Osteoblast (primary cell): ENCODE measurements at regions not wholly inside any gene's neighbourhood (a gene's known extent, or its start where the extent isn't known, plus 50 kb on each side); places are given as distances from the start of the nearest gene placed in this dataset.
"Not testable (repeated sequence)": the region's sequence is repeated elsewhere in the genome, so short reads cannot be mapped to it uniquely, and the experiment has no call there.

Experiments
- DNase-seq: peaks from one replicate; pipeline ENCODE4 v3.0.0; 2011; ENCODE audit warnings: low spot score, mixed read lengths; ENCODE audit not compliant: insufficient read length; ENCODE audit errors: missing footprints
- H2AFZ ChIP-seq: 2 replicates; pipeline ENCODE4 v1.6.0; 2011; ENCODE audit warnings: mild to moderate bottlenecking, low read length
- H3K27ac ChIP-seq: 2 replicates; pipeline ENCODE4 v1.5.1; 2011; ENCODE audit warnings: mild to moderate bottlenecking, low read depth, low read length, moderate library complexity
- H3K27me3 ChIP-seq: 2 replicates; pipeline ENCODE4 v1.6.0; 2012; ENCODE audit warnings: mild to moderate bottlenecking, control low read depth, inconsistent platforms, low read length, moderate library complexity; ENCODE audit not compliant: insufficient read depth
- H3K36me3 ChIP-seq: 2 replicates; pipeline ENCODE4 v1.5.1; 2011; ENCODE audit warnings: mild to moderate bottlenecking, low read length, control low read depth, moderate library complexity; ENCODE audit not compliant: insufficient read depth
- H3K4me1 ChIP-seq: 2 replicates; pipeline ENCODE4 v1.5.1; 2011; ENCODE audit warnings: mild to moderate bottlenecking, low read length, control low read depth, moderate library complexity; ENCODE audit not compliant: insufficient read depth
- H3K4me2 ChIP-seq: 2 replicates; pipeline ENCODE4 v1.6.0; 2011; ENCODE audit warnings: mild to moderate bottlenecking, low read length; ENCODE audit not compliant: insufficient read depth
- H3K4me3 ChIP-seq: fragments of 200-600 bp; sonication (generic); 3 replicates; pipeline ENCODE4 v1.5.1; 2012; ENCODE audit warnings: mild to moderate bottlenecking, low read length, inconsistent platforms; ENCODE audit not compliant: insufficient read depth
- H3K79me2 ChIP-seq: 2 replicates; pipeline ENCODE4 v1.6.0; 2012; ENCODE audit warnings: mild to moderate bottlenecking, low read length, control low read depth, inconsistent platforms; ENCODE audit not compliant: insufficient read depth
- H3K9me3 ChIP-seq: 2 replicates; pipeline ENCODE4 v1.5.1; 2011; ENCODE audit warnings: low read depth, low read length, control low read depth
- H4K20me1 ChIP-seq: 2 replicates; pipeline ENCODE4 v1.6.0; 2012; ENCODE audit warnings: mild to moderate bottlenecking, low read length, control low read depth; ENCODE audit not compliant: insufficient read depth
- TF ChIP-seq, protein P1 (sequence below): IDR thresholded peaks from 2 replicates; pipeline ENCODE4 v1.5.1; 2011; ENCODE audit warnings: mild to moderate bottlenecking, low read depth, low read length, moderate library complexity; ENCODE audit errors: extremely low read depth

DNA sequence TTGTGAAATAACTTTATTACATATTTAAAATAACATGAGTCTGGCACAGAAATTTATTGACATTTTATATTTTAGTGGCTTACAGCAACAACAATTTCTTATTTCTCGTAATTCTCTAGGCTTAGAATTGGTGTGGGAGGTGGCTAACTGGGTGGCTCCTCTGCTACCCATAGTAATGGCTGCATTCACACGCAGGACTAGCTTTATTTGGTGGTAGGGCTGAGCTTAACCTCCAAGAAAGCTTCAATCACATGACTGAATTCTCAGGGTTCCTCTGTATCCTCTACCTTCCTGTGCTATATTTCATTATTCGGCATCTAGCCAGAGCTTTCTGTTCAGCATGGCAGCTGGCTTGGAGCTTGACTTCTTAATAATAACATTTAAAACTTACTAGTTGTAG is 138.8 kb downstream of the ZWINT start:
- H3K27me3 ChIP-seq, result no peaks in the 10 kb centered on the region
- H3K4me1 ChIP-seq, result no peaks in the 10 kb centered on the region
- no peaks in the 10 kb centered on the region for H3K9me3 ChIP-seq
- no peaks in the 10 kb centered on the region for H4K20me1 ChIP-seq
- no peak overlapping the region for H3K4me2 ChIP-seq
- H3K27ac ChIP-seq, result no peak overlapping the region
- H2AFZ ChIP-seq, result no peak overlapping the region
- no peak overlapping the region for H3K4me3 ChIP-seq
- H3K36me3 ChIP-seq, result no peaks in the 10 kb centered on the region
- TF ChIP-seq, protein P1, sequence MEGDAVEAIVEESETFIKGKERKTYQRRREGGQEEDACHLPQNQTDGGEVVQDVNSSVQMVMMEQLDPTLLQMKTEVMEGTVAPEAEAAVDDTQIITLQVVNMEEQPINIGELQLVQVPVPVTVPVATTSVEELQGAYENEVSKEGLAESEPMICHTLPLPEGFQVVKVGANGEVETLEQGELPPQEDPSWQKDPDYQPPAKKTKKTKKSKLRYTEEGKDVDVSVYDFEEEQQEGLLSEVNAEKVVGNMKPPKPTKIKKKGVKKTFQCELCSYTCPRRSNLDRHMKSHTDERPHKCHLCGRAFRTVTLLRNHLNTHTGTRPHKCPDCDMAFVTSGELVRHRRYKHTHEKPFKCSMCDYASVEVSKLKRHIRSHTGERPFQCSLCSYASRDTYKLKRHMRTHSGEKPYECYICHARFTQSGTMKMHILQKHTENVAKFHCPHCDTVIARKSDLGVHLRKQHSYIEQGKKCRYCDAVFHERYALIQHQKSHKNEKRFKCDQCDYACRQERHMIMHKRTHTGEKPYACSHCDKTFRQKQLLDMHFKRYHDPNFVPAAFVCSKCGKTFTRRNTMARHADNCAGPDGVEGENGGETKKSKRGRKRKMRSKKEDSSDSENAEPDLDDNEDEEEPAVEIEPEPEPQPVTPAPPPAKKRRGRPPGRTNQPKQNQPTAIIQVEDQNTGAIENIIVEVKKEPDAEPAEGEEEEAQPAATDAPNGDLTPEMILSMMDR, result no peak
- DNase-seq, result no peak
- H3K79me2 ChIP-seq, result no peaks in the 10 kb centered on the region

DNA sequence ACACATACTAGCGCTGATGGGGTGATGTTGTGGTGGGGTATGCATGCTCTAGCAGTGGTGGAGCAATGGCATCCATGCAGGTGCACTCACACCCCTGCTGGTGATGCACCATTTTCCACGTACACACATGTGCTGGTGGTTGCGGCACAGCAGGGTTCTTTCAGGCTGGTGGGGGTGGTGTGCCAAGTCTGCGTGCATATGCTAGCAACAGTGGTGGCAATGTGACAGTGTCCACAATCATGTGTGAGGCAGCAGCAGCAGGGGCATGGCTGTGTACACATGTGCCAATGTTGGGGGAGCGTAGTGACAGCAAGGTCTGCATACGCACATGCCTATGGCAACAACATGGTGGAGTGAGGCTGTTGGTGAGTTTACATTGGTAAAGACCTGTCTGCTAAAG is 148.1 kb downstream of the ZWINT start:
- H3K9me3 ChIP-seq, result peaks cover 3% of the 10 kb centered on the region
- no peak overlapping the region for H3K27ac ChIP-seq
- no peak for DNase-seq
- no peaks in the 10 kb centered on the region for H3K79me2 ChIP-seq
- H2AFZ ChIP-seq, result no peak overlapping the region
- TF ChIP-seq, protein P1, result no peak
- no peaks in the 10 kb centered on the region for H4K20me1 ChIP-seq
- no peaks in the 10 kb centered on the region for H3K4me1 ChIP-seq
- H3K4me3 ChIP-seq, result no peak overlapping the region
- no peaks in the 10 kb centered on the region for H3K36me3 ChIP-seq
- no peak overlapping the region for H3K4me2 ChIP-seq
- H3K27me3 ChIP-seq, result no peaks in the 10 kb centered on the region

DNA sequence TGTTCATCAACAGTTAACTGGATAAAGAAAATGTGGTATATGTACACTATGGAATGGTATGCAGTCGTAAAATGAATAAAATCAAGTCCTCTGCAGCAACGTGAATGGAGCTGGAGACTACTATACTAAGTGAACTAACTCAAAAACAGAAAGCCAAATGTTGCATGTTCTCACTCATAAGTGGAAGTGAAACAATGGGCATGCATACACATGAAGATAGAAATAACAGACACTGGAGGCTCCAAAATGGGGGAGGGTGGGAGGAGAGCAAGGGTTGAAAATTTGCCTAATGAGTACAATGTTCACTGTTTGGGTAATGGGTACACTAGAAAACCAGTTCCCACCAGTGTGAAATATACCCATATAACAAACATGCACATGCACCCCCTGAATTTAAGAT is 179.5 kb downstream of the ZWINT start:
- Histone ChIP-seq H3K27me3 (no peaks in the 10 kb centered on the region), H3K36me3 (no peaks in the 10 kb centered on the region), H3K4me3 (no peak overlapping the region), H3K9me3 (no peaks in the 10 kb centered on the region), H2AFZ (no peak overlapping the region), H3K4me2 (no peak overlapping the region), H3K27ac (no peak overlapping the region), H3K79me2 (no peaks in the 10 kb centered on the region), H4K20me1 (no peaks in the 10 kb centered on the region), H3K4me1 (no peaks in the 10 kb centered on the region)
- no peak for DNase-seq
- TF ChIP-seq, protein P1, result no peak

DNA sequence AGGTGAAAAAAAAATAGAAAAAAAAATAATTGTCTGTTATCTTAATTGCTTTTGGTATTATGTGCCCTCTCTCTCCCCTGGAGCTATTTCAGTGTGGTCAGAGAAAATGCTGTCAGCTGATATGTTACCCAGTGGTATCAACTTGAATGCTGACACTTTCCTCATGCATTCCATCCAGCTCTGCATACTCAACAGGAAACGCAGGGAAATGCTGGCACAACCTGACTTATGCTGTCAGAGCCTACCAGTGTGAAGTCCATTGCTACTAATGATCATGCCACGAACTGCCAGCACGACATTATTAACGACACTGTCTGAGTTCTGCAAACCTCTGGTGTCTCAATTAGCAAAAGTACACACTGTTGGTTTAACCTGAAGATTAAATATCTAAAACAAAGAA is 182.8 kb downstream of the ZWINT start:
- Histone ChIP-seq H3K4me2 (no peak overlapping the region), H3K9me3 (no peaks in the 10 kb centered on the region), H4K20me1 (no peaks in the 10 kb centered on the region), H2AFZ (no peak overlapping the region), H3K27ac (no peak overlapping the region), H3K36me3 (no peaks in the 10 kb centered on the region), H3K4me1 (no peaks in the 10 kb centered on the region), H3K27me3 (no peaks in the 10 kb centered on the region), H3K79me2 (no peaks in the 10 kb centered on the region), H3K4me3 (no peak overlapping the region)
- TF ChIP-seq, protein P1, result no peak
- DNase-seq, result no peak

DNA sequence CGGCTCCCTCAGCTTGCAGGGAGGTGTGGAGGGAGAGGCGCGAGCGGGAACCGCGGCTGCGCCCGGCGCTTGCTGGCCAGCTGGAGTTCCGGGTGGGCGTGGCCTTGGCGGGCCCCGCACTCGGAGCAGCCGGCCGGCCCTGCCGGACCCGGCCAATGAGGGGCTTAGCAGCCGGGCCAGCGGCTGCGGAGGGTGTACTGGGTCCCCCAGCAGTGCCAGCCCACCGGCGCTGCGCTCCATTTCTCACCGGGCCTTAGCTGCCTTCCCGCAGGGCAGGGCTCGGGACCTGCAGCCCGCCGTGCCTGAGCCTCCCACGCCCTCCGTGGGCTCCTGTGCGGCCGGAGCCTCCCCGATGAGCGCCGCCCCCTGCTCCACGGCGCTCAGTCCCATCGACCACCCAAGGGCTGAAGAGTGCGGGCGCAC is 206.0 kb downstream of the ZWINT start:
- not testable (repeated sequence) for H4K20me1 ChIP-seq, H3K27ac ChIP-seq, H3K36me3 ChIP-seq, H3K27me3 ChIP-seq, DNase-seq, H3K9me3 ChIP-seq, H2AFZ ChIP-seq, H3K79me2 ChIP-seq, H3K4me1 ChIP-seq, H3K4me2 ChIP-seq, H3K4me3 ChIP-seq
